A549 (cell line): ENCODE measurements at regions not wholly inside any gene's neighbourhood (a gene's known extent, or its start where the extent isn't known, plus 50 kb on each side); places are given as distances from the start of the nearest gene placed in this dataset.

ENCODE experiments used
- ATAC-seq, 2 experiments: fragments of 200-7000 bp in 1 of 2; fragments of >200 bp in 1 of 2; cut with Nextera tagmentation in 1 of 2; cut with Tn5 transposase in 1 of 2; 3 replicates each; pipeline versions ENCODE4 v1.8.0 to v1.9.1; 2018 to 2020; ENCODE audit warnings: mild to moderate bottlenecking in 1 of 2, moderate library complexity in 1 of 2
- CTCF ChIA-PET: fragments of 300-600 bp; sonication (Branson Sonifier 250); formaldehyde crosslinking; extraction: SDS; loops from one replicate; lab custom pipeline; 2021; ENCODE audit warnings: antibody characterized with exemption, inconsistent platforms; lab: Yijun Ruan, JAX
- POLR2A ChIA-PET: fragments of 350-600 bp; formaldehyde crosslinking; extraction: SDS; loops from one replicate; lab custom pipeline; 2021; ENCODE audit warnings: antibody characterized with exemption, inconsistent platforms; lab: Yijun Ruan, JAX
- DNase-seq, 2 experiments: peaks; one replicate each; pipeline versions ENCODE4 v3.0.0 to v3.0.0-alpha.2; 2011 to 2016; ENCODE audit warnings: low read depth in 1 of 2, low spot score in 1 of 2
- FAIRE-seq: peaks from 2 replicates; lab custom pipeline; 2011; peaks lifted over from hg19 to GRCh38; lab: Jason Lieb, UNC
- H3K27ac ChIP-seq, 2 experiments: fragments of >200 bp; sonication (Bioruptor Twin); formaldehyde crosslinking; 3 replicates each; pipeline ENCODE4 v1.5.1; 2016 to 2017
- H3K4me1 ChIP-seq: fragments of >200 bp; sonication (Bioruptor Twin); formaldehyde crosslinking; 3 replicates; pipeline ENCODE4 v1.6.1; 2016
- H3K4me2 ChIP-seq: fragments of >200 bp; sonication (Bioruptor Twin); formaldehyde crosslinking; 3 replicates; pipeline ENCODE4 v1.6.1; 2016
- H3K4me3 ChIP-seq: fragments of >200 bp; sonication (Bioruptor Twin); formaldehyde crosslinking; 3 replicates; pipeline ENCODE4 v1.5.1; 2016
- H3K9me3 ChIP-seq: fragments of >200 bp; sonication (Bioruptor Twin); formaldehyde crosslinking; 3 replicates; pipeline ENCODE4 v1.6.1; 2016
- BHLHE40 ChIP-seq: IDR thresholded peaks from 2 replicates; pipeline ENCODE4 v1.6.1; 2012; ENCODE audit warnings: low read depth, low read length, inconsistent platforms
- CEBPB ChIP-seq, 2 experiments: fragments of >200 bp in 1 of 2; sonication (Bioruptor Twin) in 1 of 2; formaldehyde crosslinking in 1 of 2; IDR thresholded peaks; 2 replicates each; pipeline ENCODE4 v1.6.1; 2012 to 2016
- CHD4 ChIP-seq: fragments of 200-600 bp; sonication (generic); IDR thresholded peaks from 2 replicates; pipeline ENCODE4 v1.6.1; 2016; ENCODE audit warnings: antibody characterized with exemption, mild to moderate bottlenecking, borderline replicate concordance
- EHF ChIP-seq: fragments of 250-450 bp; sonication (Bioruptor Pico); IDR thresholded peaks from 2 replicates; pipeline ENCODE4 v1.5.0; 2020; ENCODE audit warnings: mild to moderate bottlenecking
- FOSB ChIP-seq: fragments of 250-450 bp; sonication (Bioruptor Pico); IDR thresholded peaks from 2 replicates; pipeline ENCODE4 v1.5.0; 2020; ENCODE audit warnings: mild to moderate bottlenecking, moderate library complexity
- FOXS1 ChIP-seq: fragments of 250-450 bp; sonication (Bioruptor Pico); IDR thresholded peaks from 2 replicates; pipeline ENCODE4 v1.5.0; 2020; ENCODE audit warnings: mild to moderate bottlenecking, moderate library complexity
- HOXB13 ChIP-seq: fragments of 250-450 bp; sonication (Bioruptor Pico); IDR thresholded peaks from 2 replicates; pipeline ENCODE4 v1.5.0; 2020; ENCODE audit warnings: low read depth, mild to moderate bottlenecking, moderate library complexity
- HOXB5 ChIP-seq: fragments of 250-450 bp; sonication (Bioruptor Pico); IDR thresholded peaks from 2 replicates; pipeline ENCODE4 v1.5.0; 2020; ENCODE audit warnings: mild to moderate bottlenecking, moderate library complexity
- JUN ChIP-seq, 2 experiments: fragments of >200 bp; sonication (Bioruptor Twin); formaldehyde crosslinking; IDR thresholded peaks; 2 replicates in 1 of 2; 3 replicates in 1 of 2; pipeline ENCODE4 v1.6.1; 2016 to 2017
- JUNB ChIP-seq: fragments of >200 bp; sonication (Bioruptor Twin); formaldehyde crosslinking; IDR thresholded peaks from 2 replicates; pipeline ENCODE4 v1.6.1; 2016
- KDM1A ChIP-seq: fragments of 200-600 bp; sonication (generic); IDR thresholded peaks from 2 replicates; pipeline ENCODE4 v1.6.1; 2016; ENCODE audit warnings: low read depth, mild to moderate bottlenecking
- MAFK ChIP-seq: fragments of 450-650 bp; IDR thresholded peaks from 2 replicates; pipeline ENCODE4 v1.6.1; 2014; ENCODE audit not compliant: partially characterized antibody
- MAZ ChIP-seq: fragments of 150-350 bp; IDR thresholded peaks from 2 replicates; pipeline ENCODE4 v1.6.1; 2014; ENCODE audit warnings: antibody characterized with exemption, low read depth, low read length, borderline replicate concordance
- NFE2L2 ChIP-seq: fragments of 150-350 bp; conservative IDR thresholded peaks from 2 replicates; pipeline ENCODE4 v1.6.1; 2014; ENCODE audit warnings: low read length
- NPAS2 ChIP-seq: fragments of 250-450 bp; sonication (Bioruptor Pico); IDR thresholded peaks from 2 replicates; pipeline ENCODE4 v1.8.0; 2022; ENCODE audit warnings: mild to moderate bottlenecking, moderate library complexity, borderline replicate concordance
- POLR2A ChIP-seq: IDR thresholded peaks from 2 replicates; pipeline ENCODE4 v1.6.1; 2012; ENCODE audit warnings: mild to moderate bottlenecking, low read length
- POLR2AphosphoS2 ChIP-seq: conservative IDR thresholded peaks from 2 replicates; pipeline ENCODE4 v1.6.1; 2012; ENCODE audit warnings: low read length, improper control_type of control experiment, inconsistent platforms
- RCOR1 ChIP-seq: fragments of 150-350 bp; IDR thresholded peaks from 2 replicates; pipeline ENCODE4 v1.6.1; 2014; ENCODE audit warnings: antibody characterized with exemption, low read length, low read depth
- REST ChIP-seq: fragments of 200-600 bp; sonication (generic); IDR thresholded peaks from 2 replicates; pipeline ENCODE4 v1.6.1; 2016; ENCODE audit warnings: antibody characterized with exemption, mild to moderate bottlenecking, moderate library complexity
- TP53 ChIP-seq: fragments of 250-450 bp; sonication (Bioruptor Pico); IDR thresholded peaks from 2 replicates; pipeline ENCODE4 v1.5.0; 2021; ENCODE audit warnings: mild to moderate bottlenecking, moderate library complexity
- ZFP36 ChIP-seq: fragments of 450-650 bp; IDR thresholded peaks from 2 replicates; pipeline ENCODE4 v1.6.1; 2014; ENCODE audit warnings: borderline replicate concordance; ENCODE audit not compliant: partially characterized antibody
- WGBS: methylation state at CpG from one replicate; pipeline ENCODE4 v1.1.6; 2017; ENCODE audit errors: missing lambda C conversion rate; 5-methylcytosine and 5-hydroxymethylcytosine counted together
- TF ChIP-seq, protein P1 (sequence below): fragments of >200 bp; sonication (Bioruptor Twin); formaldehyde crosslinking; IDR thresholded peaks from 3 replicates; pipeline ENCODE4 v1.5.1; 2016
- TF ChIP-seq, protein P2 (sequence below): IDR thresholded peaks from 2 replicates; pipeline ENCODE4 v1.6.1; 2012; ENCODE audit warnings: low read depth, borderline replicate concordance
- TF ChIP-seq, protein P3 (sequence below): IDR thresholded peaks from 2 replicates; pipeline ENCODE4 v1.6.1; 2012

GRCh38 chr6:170151321-170151771 lies 139.5 kb downstream of the DLL1 start:
- no peak overlapping the region for H3K27ac ChIP-seq
- FAIRE-seq (no peak), DNase-seq (no peak), ATAC-seq (no peak)
- ChIA-PET POLR2A (no interaction called here), CTCF (interaction anchor here (1.1 kb wide), 1 partner anchor 372 kb away, joined by 4 read pairs; no protein-coding TSS in a partner anchor)
- peaks cover 9% of the 10 kb centered on the region; the same call in 2 of the 3 replicates for H3K4me1 ChIP-seq
- no peak overlapping the region for H3K4me3 ChIP-seq
- WGBS = 65% methylated on average over 10 of the region's 11 CpGs
- no peak overlapping the region for H3K4me2 ChIP-seq
- no peaks in the 10 kb centered on the region for H3K9me3 ChIP-seq
- TF ChIP-seq HOXB13 (CRISPR knock-in tag) (no peak), CEBPB (IDR thresholded peaks at IDR 0.05) (no peak), RCOR1 (no peak)
- TF ChIP-seq, protein P1, sequence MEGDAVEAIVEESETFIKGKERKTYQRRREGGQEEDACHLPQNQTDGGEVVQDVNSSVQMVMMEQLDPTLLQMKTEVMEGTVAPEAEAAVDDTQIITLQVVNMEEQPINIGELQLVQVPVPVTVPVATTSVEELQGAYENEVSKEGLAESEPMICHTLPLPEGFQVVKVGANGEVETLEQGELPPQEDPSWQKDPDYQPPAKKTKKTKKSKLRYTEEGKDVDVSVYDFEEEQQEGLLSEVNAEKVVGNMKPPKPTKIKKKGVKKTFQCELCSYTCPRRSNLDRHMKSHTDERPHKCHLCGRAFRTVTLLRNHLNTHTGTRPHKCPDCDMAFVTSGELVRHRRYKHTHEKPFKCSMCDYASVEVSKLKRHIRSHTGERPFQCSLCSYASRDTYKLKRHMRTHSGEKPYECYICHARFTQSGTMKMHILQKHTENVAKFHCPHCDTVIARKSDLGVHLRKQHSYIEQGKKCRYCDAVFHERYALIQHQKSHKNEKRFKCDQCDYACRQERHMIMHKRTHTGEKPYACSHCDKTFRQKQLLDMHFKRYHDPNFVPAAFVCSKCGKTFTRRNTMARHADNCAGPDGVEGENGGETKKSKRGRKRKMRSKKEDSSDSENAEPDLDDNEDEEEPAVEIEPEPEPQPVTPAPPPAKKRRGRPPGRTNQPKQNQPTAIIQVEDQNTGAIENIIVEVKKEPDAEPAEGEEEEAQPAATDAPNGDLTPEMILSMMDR = no peak

DNA sequence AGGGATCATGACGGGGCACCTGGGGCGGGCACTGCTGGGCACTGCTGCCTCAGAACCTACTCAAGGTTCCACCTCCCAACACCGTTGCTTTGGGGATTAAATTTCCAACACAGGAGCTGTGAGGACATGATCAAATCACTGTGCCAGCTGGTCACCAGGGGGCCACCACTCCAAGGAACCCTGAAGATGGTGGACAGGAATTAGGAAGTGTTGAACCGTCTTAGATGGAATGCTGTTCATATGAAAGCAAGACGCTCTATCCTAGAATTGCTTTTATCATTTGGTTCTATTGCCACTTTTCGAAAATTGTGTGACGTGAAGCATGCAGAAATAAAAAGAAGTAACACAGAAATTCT lies 140.3 kb downstream of the DLL1 start:
- 73% methylated on average over 5 of the region's 7 CpGs for WGBS
- Histone ChIP-seq H3K4me2 (no peak overlapping the region), H3K27ac (no peak overlapping the region), H3K9me3 (no peaks in the 10 kb centered on the region), H3K4me1 (peaks cover 9% of the 10 kb centered on the region; the same call in 2 of the 3 replicates), H3K4me3 (no peak overlapping the region)
- CTCF ChIA-PET = interaction anchor here (1.1 kb wide), 1 partner anchor 373 kb away, joined by 4 read pairs; no protein-coding TSS in a partner anchor
- DNase-seq (no peak), ATAC-seq (no peak; a peak in 1 of 6 replicates), FAIRE-seq (no peak)
- no peak for TF ChIP-seq MAFK
- TF ChIP-seq MAZ = no peak
- no peak for TF ChIP-seq RCOR1
- TF ChIP-seq ZFP36 = no peak
- no peak for TF ChIP-seq POLR2AphosphoS2
- TF ChIP-seq FOXS1 = no peak
- TF ChIP-seq NFE2L2 = no peak
- no peak for TF ChIP-seq KDM1A
- TF ChIP-seq EHF (CRISPR knock-in tag) = no peak
- no peak for TF ChIP-seq REST
- TF ChIP-seq NPAS2 (CRISPR knock-in tag) = no peak
- POLR2A ChIA-PET = no interaction called here

DNA sequence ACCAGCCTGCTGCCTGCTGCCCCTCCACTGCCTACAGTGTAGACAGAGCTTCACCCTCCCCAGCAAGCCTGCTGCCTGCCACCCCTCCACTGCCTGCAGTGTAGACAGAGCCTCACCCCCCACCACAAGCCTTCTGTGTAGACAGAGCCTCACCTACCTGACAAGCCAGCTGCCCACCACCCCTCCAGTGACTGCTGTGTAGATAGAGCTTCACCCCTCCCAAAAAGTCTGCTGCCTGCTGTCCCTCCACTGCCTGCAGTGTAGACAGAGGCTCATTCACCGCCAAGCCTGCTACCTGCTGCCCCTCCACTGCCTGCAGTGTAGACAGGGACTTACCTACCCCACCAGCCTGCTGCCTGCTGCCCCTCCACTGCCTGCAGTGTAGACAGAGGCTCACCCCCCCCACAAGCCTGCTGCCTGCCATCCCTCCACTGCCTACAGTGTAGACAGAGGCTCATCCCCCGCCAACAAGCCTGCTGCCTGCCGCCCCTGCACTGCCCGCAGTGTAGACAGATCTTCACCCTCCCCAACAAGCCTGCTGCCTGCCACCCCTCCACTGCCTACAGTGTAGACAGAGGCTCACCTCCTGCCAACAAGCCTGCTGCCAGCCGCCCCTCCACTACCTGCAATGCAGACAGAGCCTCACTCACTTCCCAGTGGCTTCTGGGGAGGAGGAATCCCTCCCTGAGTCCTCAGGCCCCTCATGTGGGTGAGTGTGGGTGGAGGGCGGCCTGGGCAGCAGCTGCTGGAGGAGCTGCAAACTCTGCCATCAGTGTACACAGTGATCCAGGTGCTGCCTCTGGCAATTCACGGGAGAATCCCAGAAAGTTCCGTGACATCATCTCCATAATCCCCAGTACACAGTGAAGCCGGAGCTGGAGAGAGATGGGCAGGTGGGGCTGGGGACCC lies 140.9 kb downstream of the DLL1 start:
- 59% methylated on average over 2 of the region's 9 CpGs for WGBS
- DNase-seq (no peak), FAIRE-seq (no peak), ATAC-seq (no peak)
- Histone ChIP-seq H3K4me1 (peaks cover 9% of the 10 kb centered on the region; the same call in 2 of the 3 replicates), H3K4me2 (no peak overlapping the region), H3K4me3 (no peak overlapping the region), H3K27ac (no peak overlapping the region), H3K9me3 (no peaks in the 10 kb centered on the region)
- ChIA-PET CTCF (interaction anchor here (1.1 kb wide), 1 partner anchor 374 kb away, joined by 4 read pairs; no protein-coding TSS in a partner anchor), POLR2A (no interaction called here)
- no peak for TF ChIP-seq FOSB (CRISPR knock-in tag)
- TF ChIP-seq, protein P2, sequence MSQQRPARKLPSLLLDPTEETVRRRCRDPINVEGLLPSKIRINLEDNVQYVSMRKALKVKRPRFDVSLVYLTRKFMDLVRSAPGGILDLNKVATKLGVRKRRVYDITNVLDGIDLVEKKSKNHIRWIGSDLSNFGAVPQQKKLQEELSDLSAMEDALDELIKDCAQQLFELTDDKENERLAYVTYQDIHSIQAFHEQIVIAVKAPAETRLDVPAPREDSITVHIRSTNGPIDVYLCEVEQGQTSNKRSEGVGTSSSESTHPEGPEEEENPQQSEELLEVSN = no peak
- TF ChIP-seq NFE2L2 = no peak
- TF ChIP-seq HOXB5 (CRISPR knock-in tag) = no peak
- no peak for TF ChIP-seq JUN (IDR thresholded peaks at IDR 0.05)
- no peak for TF ChIP-seq BHLHE40
- TF ChIP-seq TP53 = no peak
- TF ChIP-seq, protein P3, sequence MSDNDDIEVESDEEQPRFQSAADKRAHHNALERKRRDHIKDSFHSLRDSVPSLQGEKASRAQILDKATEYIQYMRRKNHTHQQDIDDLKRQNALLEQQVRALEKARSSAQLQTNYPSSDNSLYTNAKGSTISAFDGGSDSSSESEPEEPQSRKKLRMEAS = no peak
- TF ChIP-seq JUNB = no peak
- TF ChIP-seq POLR2A = no peak
- TF ChIP-seq CHD4 = no peak
